Thyroid gland (tissue), 4 donors: ENCODE measurements at regions not wholly inside any gene's neighbourhood (a gene's known extent, or its start where the extent isn't known, plus 50 kb on each side); places are given as distances from the start of the nearest gene placed in this dataset.

Experiments used
- DNase-seq, 2 donors: peaks; one replicate each; pipeline ENCODE4 v3.0.0-alpha.2; 2019
- H3K27ac ChIP-seq, 3 donors: fragments of 200-600 bp; sonication (generic); 1 replicate in 2 of 3; 2 replicates in 1 of 3; pipeline ENCODE4 v1.5.1; 2016 to 2019; ENCODE audit warnings: mild to moderate bottlenecking in 1 of 3, moderate library complexity in 1 of 3
- H3K27me3 ChIP-seq: fragments of 200-600 bp; sonication (generic); one replicate; pipeline ENCODE4 v1.5.1; 2019
- H3K36me3 ChIP-seq, 2 donors: fragments of 200-600 bp; sonication (generic); one replicate each; pipeline ENCODE4 v1.5.1; 2016 to 2019
- H3K4me1 ChIP-seq, 2 donors: fragments of 200-600 bp; sonication (generic); one replicate each; pipeline ENCODE4 v1.5.1; 2017 to 2019
- H3K4me3 ChIP-seq, 3 donors: fragments of 200-600 bp; sonication (generic); replicated peaks in 1 of 3; 1 replicate in 2 of 3; 2 replicates in 1 of 3; pipeline ENCODE4 v1.5.1; 2016; ENCODE audit warnings: mild to moderate bottlenecking in 1 of 3
- H3K9me3 ChIP-seq: fragments of 200-600 bp; sonication (generic); one replicate; pipeline ENCODE4 v1.5.1; 2017
- POLR2A ChIP-seq, 2 donors: fragments of 450-650 bp; IDR thresholded peaks; one replicate each; pipeline ENCODE4 v1.6.1; 2017; ENCODE audit warnings: antibody characterized with exemption in 2 of 2, mild to moderate bottlenecking in 2 of 2, moderate library complexity in 1 of 2
- WGBS, 2 donors: methylation state at CpG; one replicate each; pipeline ENCODE4 v1.1.5; 2017; 5-methylcytosine and 5-hydroxymethylcytosine counted together
- intact Hi-C: fragments of 100-400 bp; cut with DNase I; formaldehyde crosslinking; loops from one replicate; pipeline ENCODE4 v1.15.1; 2023
- TF ChIP-seq, protein P1 (sequence below), 6 experiments: fragments of 200-600 bp in 3 of 6; fragments of 450-650 bp in 3 of 6; sonication (generic) in 3 of 6; IDR thresholded peaks; one replicate each; pipeline ENCODE4 v1.5.1; 2016 to 2019; ENCODE audit warnings: antibody characterized with exemption in 6 of 6, mild to moderate bottlenecking in 2 of 6, inconsistent platforms in 1 of 6, moderate library complexity in 1 of 6

- H3K36me3 ChIP-seq = no peaks in the 10 kb centered on the region
- no peaks in the 10 kb centered on the region for H3K9me3 ChIP-seq
Observed at GRCh38 chr9:120212853-120213200, 367.1 kb downstream of the CDK5RAP2 start.

DNA sequence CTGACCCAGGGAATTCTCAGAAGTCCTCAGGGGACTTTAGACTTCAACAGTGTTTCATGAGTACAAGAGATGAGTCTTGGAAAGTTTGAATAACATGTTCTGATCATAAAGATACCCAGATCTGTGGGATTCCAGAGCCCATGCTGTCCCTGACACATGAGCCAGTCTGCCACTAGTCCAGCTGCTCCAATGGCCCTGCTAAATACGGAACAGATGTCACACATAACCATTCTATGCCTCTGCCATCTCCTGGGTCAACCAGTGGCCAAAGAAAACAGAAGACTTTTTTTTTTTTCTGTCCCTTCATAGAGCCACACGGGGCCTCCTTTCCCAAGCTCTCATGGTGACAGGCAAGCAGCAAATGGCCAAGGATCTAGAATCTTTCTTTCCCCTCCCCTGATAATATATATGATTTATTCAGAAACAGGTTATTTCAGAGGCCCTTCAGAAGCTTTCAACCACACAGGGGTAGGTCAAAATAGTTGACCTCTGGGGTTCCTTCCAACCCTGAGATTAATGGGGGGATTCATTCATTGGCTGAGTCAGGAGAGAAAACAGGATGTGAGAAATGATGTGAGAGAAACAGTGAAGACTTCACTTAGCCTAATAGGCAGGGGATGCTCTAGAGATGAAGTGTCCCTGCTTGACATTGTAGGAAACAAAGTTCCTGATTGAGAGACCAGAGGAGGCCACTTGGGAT lies 367.7 kb downstream of the CDK5RAP2 start:
- intact Hi-C loops = no loop called here
- Histone ChIP-seq H3K4me1 (no peaks in the 10 kb centered on the region), H3K27me3 (no peaks in the 10 kb centered on the region), H3K9me3 (no peaks in the 10 kb centered on the region), H3K4me3 (no peak overlapping the region), H3K36me3 (no peaks in the 10 kb centered on the region), H3K27ac (no peak overlapping the region)
- no peak for TF ChIP-seq POLR2A (IDR thresholded peaks at IDR 0.05)
- TF ChIP-seq, protein P1, sequence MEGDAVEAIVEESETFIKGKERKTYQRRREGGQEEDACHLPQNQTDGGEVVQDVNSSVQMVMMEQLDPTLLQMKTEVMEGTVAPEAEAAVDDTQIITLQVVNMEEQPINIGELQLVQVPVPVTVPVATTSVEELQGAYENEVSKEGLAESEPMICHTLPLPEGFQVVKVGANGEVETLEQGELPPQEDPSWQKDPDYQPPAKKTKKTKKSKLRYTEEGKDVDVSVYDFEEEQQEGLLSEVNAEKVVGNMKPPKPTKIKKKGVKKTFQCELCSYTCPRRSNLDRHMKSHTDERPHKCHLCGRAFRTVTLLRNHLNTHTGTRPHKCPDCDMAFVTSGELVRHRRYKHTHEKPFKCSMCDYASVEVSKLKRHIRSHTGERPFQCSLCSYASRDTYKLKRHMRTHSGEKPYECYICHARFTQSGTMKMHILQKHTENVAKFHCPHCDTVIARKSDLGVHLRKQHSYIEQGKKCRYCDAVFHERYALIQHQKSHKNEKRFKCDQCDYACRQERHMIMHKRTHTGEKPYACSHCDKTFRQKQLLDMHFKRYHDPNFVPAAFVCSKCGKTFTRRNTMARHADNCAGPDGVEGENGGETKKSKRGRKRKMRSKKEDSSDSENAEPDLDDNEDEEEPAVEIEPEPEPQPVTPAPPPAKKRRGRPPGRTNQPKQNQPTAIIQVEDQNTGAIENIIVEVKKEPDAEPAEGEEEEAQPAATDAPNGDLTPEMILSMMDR (IDR thresholded peaks at IDR 0.05) = no peak
- DNase-seq = no peak
- WGBS, 2 donors = 43 to 70% methylated on average over 2 of the region's 2 CpGs

More at GRCh38 chr9:120212853-120213200, 367.1 kb downstream of the CDK5RAP2 start:
- no peaks in the 10 kb centered on the region for H3K4me1 ChIP-seq
- no peak for DNase-seq
- 60 to 62% methylated on average over 5 of the region's 5 CpGs for WGBS, 2 donors
- H3K4me3 ChIP-seq = no peak overlapping the region
- no peaks in the 10 kb centered on the region for H3K27me3 ChIP-seq
- TF ChIP-seq POLR2A (IDR thresholded peaks at IDR 0.05) = no peak
- TF ChIP-seq, protein P1 (IDR thresholded peaks at IDR 0.05) = no peak
- intact Hi-C loops = no loop called here
- no peak overlapping the region for H3K27ac ChIP-seq

DNA sequence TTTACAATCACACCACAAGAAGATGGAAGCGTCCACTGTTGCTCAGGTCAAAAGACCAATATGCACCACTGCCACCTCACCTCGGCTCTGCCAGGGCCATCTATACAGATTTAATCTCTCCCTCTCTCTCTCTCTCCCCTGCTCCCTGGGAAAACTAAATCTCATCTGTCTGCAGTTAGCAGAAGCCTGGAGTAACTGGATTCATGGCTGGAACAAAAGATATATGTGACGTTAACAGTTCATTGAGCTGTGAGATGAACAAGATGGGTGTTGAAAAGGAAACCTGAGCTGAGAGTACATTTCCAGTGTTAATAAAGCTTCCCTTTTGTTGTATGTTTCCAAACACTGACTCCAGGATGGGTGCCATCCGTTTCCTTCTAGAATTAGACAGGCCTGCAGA lies 369.7 kb downstream of the CDK5RAP2 start:
- WGBS, 2 donors = 68 to 72% methylated on average over 4 of the region's 4 CpGs
- no peak overlapping the region for H3K4me3 ChIP-seq
- intact Hi-C loops = no loop called here

GRCh38 chr9:120202856-120203654 lies 376.9 kb downstream of the CDK5RAP2 start:
- TF ChIP-seq, protein P1 (IDR thresholded peaks at IDR 0.05) = no peak
- no peak for TF ChIP-seq POLR2A (IDR thresholded peaks at IDR 0.05)
- no peak overlapping the region for H3K4me3 ChIP-seq
- no peaks in the 10 kb centered on the region for H3K9me3 ChIP-seq
- WGBS, 2 donors = 54 to 83% methylated on average over 11 of the region's 11 CpGs
- intact Hi-C loops = no loop called here
- H3K27ac ChIP-seq = no peak overlapping the region
- no peaks in the 10 kb centered on the region for H3K36me3 ChIP-seq
- no peaks in the 10 kb centered on the region for H3K4me1 ChIP-seq
- no peaks in the 10 kb centered on the region for H3K27me3 ChIP-seq
- DNase-seq = no peak

More for the DNA sequence above, 369.7 kb downstream of the CDK5RAP2 start:
- no peak overlapping the region for H3K27ac ChIP-seq
- no peaks in the 10 kb centered on the region for H3K36me3 ChIP-seq
- H3K9me3 ChIP-seq = no peaks in the 10 kb centered on the region
- no peaks in the 10 kb centered on the region for H3K27me3 ChIP-seq
- no peak for TF ChIP-seq POLR2A (IDR thresholded peaks at IDR 0.05)
- TF ChIP-seq, protein P1 (IDR thresholded peaks at IDR 0.05) = no peak
- H3K4me1 ChIP-seq = no peaks in the 10 kb centered on the region
- no peak for DNase-seq

DNA sequence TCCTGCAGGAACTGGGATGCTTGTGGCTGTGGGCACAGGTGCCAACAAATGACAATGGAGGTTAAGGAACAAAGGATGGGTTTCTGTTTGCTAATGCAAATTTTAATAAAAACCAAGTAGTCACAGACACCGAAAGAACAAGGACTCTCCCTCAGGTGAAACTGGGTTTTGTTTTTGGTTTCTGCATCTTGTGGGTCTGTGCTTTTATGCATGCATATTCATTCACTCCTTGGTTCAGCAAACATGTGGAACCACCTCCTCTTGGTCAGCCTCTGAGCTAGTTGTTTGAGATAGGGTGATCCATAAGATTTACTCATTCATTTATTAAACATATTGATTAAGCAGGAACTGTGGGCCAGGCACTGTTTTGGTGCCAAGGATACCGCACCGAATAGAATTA lies 381.9 kb downstream of the CDK5RAP2 start:
- TF ChIP-seq POLR2A (IDR thresholded peaks at IDR 0.05) = no peak
- TF ChIP-seq, protein P1 (IDR thresholded peaks at IDR 0.05) = no peak
- Histone ChIP-seq H3K27ac (no peak overlapping the region), H3K27me3 (no peaks in the 10 kb centered on the region), H3K9me3 (no peaks in the 10 kb centered on the region), H3K4me1 (no peaks in the 10 kb centered on the region), H3K4me3 (no peak overlapping the region), H3K36me3 (no peaks in the 10 kb centered on the region)
- DNase-seq = no peak
- WGBS, 2 donors = 58 to 64% methylated on average over 3 of the region's 3 CpGs
- intact Hi-C loops = no loop called here
